SK-N-SH (cell line): ENCODE measurements at regions not wholly inside any gene's neighbourhood (a gene's known extent, or its start where the extent isn't known, plus 50 kb on each side); places are given as distances from the start of the nearest gene placed in this dataset.

Experiments used
- CTCF ChIA-PET: fragments of 300-600, 350-600 bp; formaldehyde crosslinking; extraction: SDS; loops from one replicate; lab custom pipeline; 2021; lab: Yijun Ruan, JAX
- POLR2A ChIA-PET: fragments of 350-600 bp; sonication (Branson Sonifier 250); formaldehyde crosslinking; extraction: SDS; loops from one replicate; lab custom pipeline; 2020; ENCODE audit warnings: antibody characterized with exemption, inconsistent platforms; lab: Yijun Ruan, JAX
- DNase-seq: peaks from one replicate; pipeline ENCODE4 v3.0.0; 2012
- H2AFZ ChIP-seq: fragments of 200-600 bp; sonication (generic); 2 replicates; pipeline ENCODE4 v1.8.1; 2016; ENCODE audit warnings: antibody characterized with exemption, mild to moderate bottlenecking, low read depth
- H3F3A ChIP-seq: fragments of 200-600 bp; sonication (generic); replicated peaks from 2 replicates; pipeline ENCODE3; 2016; ENCODE audit warnings: antibody characterized with exemption, mild to moderate bottlenecking; ENCODE audit not compliant: insufficient read depth
- H3K27ac ChIP-seq, 2 experiments: fragments of 200-500 bp in 1 of 2; fragments of 200-600 bp in 1 of 2; sonication (Bioruptor generic) in 1 of 2; sonication (generic), shearing (Covaris generic) in 1 of 2; 2 replicates each; pipeline versions ENCODE4 v1.5.1 to v1.6.1; 2014 to 2016; ENCODE audit warnings: low read depth in 2 of 2, inconsistent platforms in 1 of 2, low read length in 1 of 2, mild to moderate bottlenecking in 1 of 2, mixed read lengths in 1 of 2
- H3K27me3 ChIP-seq: fragments of 200-600 bp; sonication (generic), shearing (Covaris generic); 2 replicates; pipeline ENCODE4 v1.6.1; 2016; ENCODE audit warnings: mixed run types; ENCODE audit not compliant: insufficient read depth
- H3K36me3 ChIP-seq, 2 experiments: fragments of 200-500 bp in 1 of 2; fragments of 200-600 bp in 1 of 2; sonication (Bioruptor generic) in 1 of 2; sonication (generic) in 1 of 2; replicated peaks in 1 of 2; 2 replicates each; pipeline versions ENCODE3 to v1.5.1; 2014 to 2016; ENCODE audit warnings: low read length in 1 of 2, mild to moderate bottlenecking in 1 of 2; ENCODE audit not compliant: insufficient read depth in 2 of 2, control insufficient read depth in 1 of 2
- H3K4me1 ChIP-seq, 2 experiments: fragments of 200-500 bp in 1 of 2; fragments of 200-600 bp in 1 of 2; sonication (Bioruptor generic) in 1 of 2; sonication (generic), shearing (Covaris generic) in 1 of 2; 2 replicates each; pipeline versions ENCODE4 v1.5.1 to v1.6.1; 2014 to 2016; ENCODE audit warnings: low read depth in 1 of 2, low read length in 1 of 2, mixed run types in 1 of 2; ENCODE audit not compliant: insufficient read depth in 2 of 2, control insufficient read depth in 1 of 2
- H3K4me2 ChIP-seq: fragments of 200-600 bp; sonication (generic), shearing (Covaris generic); 2 replicates; pipeline ENCODE4 v1.6.1; 2017; ENCODE audit warnings: mixed run types
- H3K4me3 ChIP-seq, 2 experiments: fragments of 200-500 bp in 1 of 2; fragments of 200-600 bp in 1 of 2; sonication (Bioruptor generic) in 1 of 2; sonication (generic), shearing (Covaris generic) in 1 of 2; 2 replicates each; pipeline versions ENCODE4 v1.5.1 to v1.8.1; 2014 to 2016; ENCODE audit warnings: low read depth in 2 of 2, inconsistent platforms in 1 of 2, low read length in 1 of 2, mild to moderate bottlenecking in 1 of 2, mixed read lengths in 1 of 2, moderate library complexity in 1 of 2
- H3K79me2 ChIP-seq: fragments of 200-600 bp; sonication (generic); 2 replicates; pipeline ENCODE4 v1.8.1; 2017; ENCODE audit warnings: mild to moderate bottlenecking; ENCODE audit not compliant: insufficient read depth
- H3K9ac ChIP-seq: fragments of 200-600 bp; sonication (generic); 2 replicates; pipeline ENCODE4 v1.6.1; 2017; ENCODE audit warnings: mixed run types
- H3K9me2 ChIP-seq: fragments of 200-600 bp; sonication (generic); 2 replicates; pipeline ENCODE4 v1.6.1; 2017; ENCODE audit warnings: mixed run types
- H3K9me3 ChIP-seq: fragments of 200-600 bp; sonication (generic); 2 replicates; pipeline ENCODE4 v1.6.1; 2017; ENCODE audit warnings: mixed run types, mild to moderate bottlenecking, moderate library complexity
- H4K20me1 ChIP-seq: fragments of 200-600 bp; sonication (generic); 2 replicates; pipeline ENCODE4 v1.6.1; 2017; ENCODE audit warnings: mild to moderate bottlenecking, mixed run types; ENCODE audit not compliant: insufficient read depth
- CHD2 ChIP-seq: fragments of 150-350 bp; IDR thresholded peaks from 2 replicates; pipeline ENCODE4 v1.6.1; 2018; ENCODE audit warnings: low read length; ENCODE audit not compliant: partially characterized antibody
- ELF1 ChIP-seq: IDR thresholded peaks from 2 replicates; pipeline ENCODE4 v1.4.0; 2012
- EP300 ChIP-seq, 2 experiments: IDR thresholded peaks; 2 replicates each; pipeline versions ENCODE4 v1.4.0 to v1.6.1; 2012; ENCODE audit warnings: borderline replicate concordance in 1 of 2, low read depth in 1 of 2, low read length in 1 of 2
- NRF1 ChIP-seq: IDR thresholded peaks from 2 replicates; pipeline ENCODE4 v1.6.1; 2012; ENCODE audit warnings: low read depth, mild to moderate bottlenecking, low read length
- POLR2AphosphoS5 ChIP-seq: IDR thresholded peaks from 2 replicates; pipeline ENCODE4 v1.6.1; 2012; ENCODE audit warnings: low read depth, low read length
- SMC3 ChIP-seq: IDR thresholded peaks from 2 replicates; pipeline ENCODE4 v1.6.1; 2012; ENCODE audit warnings: low read depth, low read length, improper control_type of control experiment
- TAF1 ChIP-seq: IDR thresholded peaks from 2 replicates; pipeline ENCODE4 v1.6.1; 2012; ENCODE audit warnings: low read depth, mild to moderate bottlenecking, low read length, moderate library complexity, borderline replicate concordance
- TCF12 ChIP-seq: IDR thresholded peaks from 2 replicates; pipeline ENCODE4 v1.4.0; 2012
- TEAD4 ChIP-seq: IDR thresholded peaks from 2 replicates; pipeline ENCODE4 v1.4.0; 2012; ENCODE audit warnings: mild to moderate bottlenecking, borderline replicate concordance; ENCODE audit not compliant: insufficient read depth
- WGBS: methylation state at CpG from one replicate; pipeline ENCODE4 v1.1.6; 2017; ENCODE audit warnings: low lambda C conversion rate; 5-methylcytosine and 5-hydroxymethylcytosine counted together
- TF ChIP-seq, protein P1 (sequence below): fragments of 150-350 bp; IDR thresholded peaks from 2 replicates; pipeline ENCODE4 v1.6.1; 2017; ENCODE audit warnings: antibody characterized with exemption, low read length, low read depth, borderline replicate concordance
- TF ChIP-seq, protein P2 (sequence below): IDR thresholded peaks from 2 replicates; pipeline ENCODE4 v1.4.0; 2012; ENCODE audit warnings: low read depth, borderline replicate concordance

DNA sequence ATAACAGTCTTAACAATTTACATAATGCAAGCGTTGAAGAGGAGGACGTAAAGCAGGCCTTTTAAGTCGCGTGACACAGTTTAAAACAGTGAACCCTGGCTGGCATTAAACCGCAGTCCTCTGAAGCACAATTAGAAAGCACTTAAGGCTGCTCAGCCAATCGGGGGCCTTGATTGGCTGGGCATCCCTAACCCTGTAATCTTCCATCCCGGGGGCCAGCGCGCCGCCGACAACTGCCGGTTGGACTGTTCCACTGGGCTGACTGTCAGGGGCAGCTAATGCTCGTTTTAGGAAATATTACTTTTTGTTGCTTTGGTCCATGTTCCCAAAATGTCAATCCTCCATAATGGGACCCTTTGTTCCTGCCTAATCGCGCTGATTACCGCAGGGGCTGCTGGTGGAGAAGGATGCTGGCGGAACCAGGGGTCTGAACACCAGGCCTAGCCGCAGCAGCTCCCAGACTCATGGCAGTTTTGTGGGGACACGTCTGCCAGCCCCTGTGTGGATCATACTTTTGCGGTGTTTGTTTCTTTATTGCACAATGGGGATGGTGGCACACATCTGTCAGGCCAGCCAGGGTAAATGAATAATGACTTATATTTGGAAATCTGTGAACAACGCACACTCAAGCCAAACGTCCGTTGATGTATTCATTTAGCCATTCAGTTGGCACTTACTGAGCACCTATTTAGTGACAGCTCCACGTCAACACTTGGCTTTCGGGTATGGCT is 127.1 kb upstream of the SPACA7 start:
- H3K4me3 ChIP-seq, result no peak overlapping the region
- H3K9me2 ChIP-seq, result no peaks in the 10 kb centered on the region
- no peak overlapping the region for H3K4me2 ChIP-seq
- H2AFZ ChIP-seq, result no peak overlapping the region
- no peak overlapping the region for H3K27ac ChIP-seq
- TF ChIP-seq TEAD4 (no peak), TAF1 (no peak), SMC3 (no peak), EP300 (IDR thresholded peaks at IDR 0.05; ENCODE audit: borderline replicate concordance in 1 of 2, low read depth in 1 of 2, low read length in 1 of 2) (no peak)
- TF ChIP-seq, protein P1, sequence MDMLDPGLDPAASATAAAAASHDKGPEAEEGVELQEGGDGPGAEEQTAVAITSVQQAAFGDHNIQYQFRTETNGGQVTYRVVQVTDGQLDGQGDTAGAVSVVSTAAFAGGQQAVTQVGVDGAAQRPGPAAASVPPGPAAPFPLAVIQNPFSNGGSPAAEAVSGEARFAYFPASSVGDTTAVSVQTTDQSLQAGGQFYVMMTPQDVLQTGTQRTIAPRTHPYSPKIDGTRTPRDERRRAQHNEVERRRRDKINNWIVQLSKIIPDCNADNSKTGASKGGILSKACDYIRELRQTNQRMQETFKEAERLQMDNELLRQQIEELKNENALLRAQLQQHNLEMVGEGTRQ, result no peak
- TF ChIP-seq, protein P2, sequence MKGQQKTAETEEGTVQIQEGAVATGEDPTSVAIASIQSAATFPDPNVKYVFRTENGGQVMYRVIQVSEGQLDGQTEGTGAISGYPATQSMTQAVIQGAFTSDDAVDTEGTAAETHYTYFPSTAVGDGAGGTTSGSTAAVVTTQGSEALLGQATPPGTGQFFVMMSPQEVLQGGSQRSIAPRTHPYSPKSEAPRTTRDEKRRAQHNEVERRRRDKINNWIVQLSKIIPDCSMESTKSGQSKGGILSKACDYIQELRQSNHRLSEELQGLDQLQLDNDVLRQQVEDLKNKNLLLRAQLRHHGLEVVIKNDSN, result no peak
- TF ChIP-seq, all 33 proteins: peak for 0
- Histone ChIP-seq H3K36me3 (no peaks in the 10 kb centered on the region), H3K4me1 (no peaks in the 10 kb centered on the region), H3K79me2 (no peaks in the 10 kb centered on the region), H3F3A (no peaks in the 10 kb centered on the region), H4K20me1 (no peaks in the 10 kb centered on the region), H3K9ac (no peak overlapping the region), H3K9me3 (no peaks in the 10 kb centered on the region), H3K27me3 (peaks cover 48% of the 10 kb centered on the region)
- POLR2A ChIA-PET, result no interaction called here
- WGBS, result 12% methylated on average over 23 of the region's 25 CpGs
- no peak for DNase-seq
- CTCF ChIA-PET, result interaction anchor here (1.4 kb wide), 1 partner anchor 194 kb away, joined by 3 read pairs; no protein-coding TSS in a partner anchor

DNA sequence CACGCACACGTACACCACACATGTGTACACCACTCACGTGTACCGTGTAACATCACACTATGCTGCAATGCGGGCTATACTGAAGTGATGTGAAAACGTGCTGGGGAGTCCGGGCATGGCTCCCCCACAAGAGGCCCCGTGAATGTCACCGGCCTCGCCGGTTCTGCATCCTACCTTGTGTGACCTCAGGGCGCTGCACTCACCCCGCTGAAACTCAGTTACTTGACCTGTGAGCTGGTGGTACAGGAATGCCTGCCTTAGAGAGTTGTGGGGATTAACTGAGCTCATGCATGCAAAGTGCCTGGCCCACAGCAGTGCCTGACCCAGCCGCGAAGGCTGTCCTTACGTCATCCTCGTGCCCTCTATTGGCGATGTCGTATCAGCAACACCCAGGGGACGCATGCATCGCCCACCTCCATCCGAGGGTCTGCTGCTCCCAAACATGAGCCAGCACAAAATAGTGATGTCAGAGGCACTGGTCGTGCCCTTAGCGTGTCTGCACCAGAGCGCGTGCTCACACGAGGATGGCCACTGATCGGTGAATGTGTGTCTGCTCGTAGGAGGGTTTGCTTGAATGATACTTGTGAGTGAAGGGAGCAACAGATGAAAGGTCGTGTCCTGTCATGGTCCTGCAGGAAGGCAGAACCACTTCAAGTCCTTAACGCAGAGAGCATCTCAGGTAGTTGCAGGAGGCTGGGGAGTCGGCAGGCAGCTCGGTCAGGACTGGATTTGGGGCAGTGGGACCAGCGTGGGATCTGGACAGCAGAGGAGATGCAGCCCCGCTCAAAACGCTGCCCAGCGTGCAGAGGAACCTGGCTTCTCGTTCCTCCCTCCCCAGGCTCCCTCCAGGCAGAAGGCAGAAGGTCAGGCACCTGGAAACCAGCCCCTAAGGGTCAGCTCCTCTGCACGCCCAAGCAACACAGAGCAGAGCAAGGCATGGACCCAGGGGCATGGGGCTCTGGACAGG is 126.2 kb upstream of the SPACA7 start:
- H3K9me3 ChIP-seq, result no peaks in the 10 kb centered on the region
- 1% methylated on average over 20 of the region's 39 CpGs for WGBS
- H3K9ac ChIP-seq, result no peak overlapping the region
- no peak for TF ChIP-seq POLR2AphosphoS5
- no peak for TF ChIP-seq NRF1
- TF ChIP-seq TCF12, result no peak
- TF ChIP-seq ELF1, result no peak
- TF ChIP-seq CHD2, result no peak
- H3K4me2 ChIP-seq, result no peak overlapping the region
- H3K79me2 ChIP-seq, result no peaks in the 10 kb centered on the region
- no peaks in the 10 kb centered on the region for H3K36me3 ChIP-seq
- no peak overlapping the region for H3K4me3 ChIP-seq
- DNase-seq, result no peak
- no peaks in the 10 kb centered on the region for H3F3A ChIP-seq
- H3K27ac ChIP-seq, result no peak overlapping the region
- no peak overlapping the region for H2AFZ ChIP-seq
- ChIA-PET POLR2A (no interaction called here), CTCF (interaction anchor here (1.4 kb wide), 1 partner anchor 193 kb away, joined by 3 read pairs; no protein-coding TSS in a partner anchor)
- H4K20me1 ChIP-seq, result no peaks in the 10 kb centered on the region
- peaks cover 54% of the 10 kb centered on the region for H3K27me3 ChIP-seq
- no peaks in the 10 kb centered on the region for H3K9me2 ChIP-seq
- H3K4me1 ChIP-seq, result no peaks in the 10 kb centered on the region
